H9 (cell line): ENCODE measurements at regions not wholly inside any gene's neighbourhood (a gene's known extent, or its start where the extent isn't known, plus 50 kb on each side); places are given as distances from the start of the nearest gene placed in this dataset.

Experiments
- DNase-seq: peaks from one replicate; pipeline ENCODE4 v3.0.0-alpha.2; 2017
- H2AFZ ChIP-seq: one replicate; pipeline ENCODE4 v1.6.1; 2013; ENCODE audit warnings: mild to moderate bottlenecking, low read length, control low read depth, moderate library complexity
- H2AK5ac ChIP-seq: 2 replicates; pipeline ENCODE4 v1.6.1; 2013; ENCODE audit warnings: low read length, control low read depth, mixed read lengths; ENCODE audit not compliant: insufficient read length
- H2BK120ac ChIP-seq: one replicate; pipeline ENCODE4 v1.6.1; 2013; ENCODE audit warnings: low read depth, mild to moderate bottlenecking, low read length, control low read depth, inconsistent platforms; ENCODE audit not compliant: poor library complexity, severe bottlenecking
- H2BK12ac ChIP-seq: 2 replicates; pipeline ENCODE4 v1.6.1; 2013; ENCODE audit warnings: low read length, control low read depth, mixed read lengths, low read depth; ENCODE audit not compliant: insufficient read length
- H2BK15ac ChIP-seq: 2 replicates; pipeline ENCODE4 v1.6.1; 2013; ENCODE audit warnings: low read depth, low read length, control low read depth
- H2BK20ac ChIP-seq: one replicate; pipeline ENCODE4 v1.6.1; 2013; ENCODE audit warnings: low read depth, mild to moderate bottlenecking, low read length, control low read depth, inconsistent platforms; ENCODE audit not compliant: poor library complexity, severe bottlenecking
- H2BK5ac ChIP-seq: 2 replicates; pipeline ENCODE4 v1.6.1; 2013; ENCODE audit warnings: low read length, control low read depth, mixed read lengths; ENCODE audit not compliant: insufficient read length
- H3K14ac ChIP-seq: 2 replicates; pipeline ENCODE4 v1.6.1; 2013; ENCODE audit warnings: low read length, control low read depth; ENCODE audit not compliant: insufficient read depth
- H3K18ac ChIP-seq: 2 replicates; pipeline ENCODE4 v1.6.1; 2013; ENCODE audit warnings: low read depth, mild to moderate bottlenecking, mixed read lengths, low read length, control low read depth; ENCODE audit not compliant: insufficient read length
- H3K23ac ChIP-seq: 2 replicates; pipeline ENCODE4 v1.6.1; 2013; ENCODE audit warnings: low read length, control low read depth, mixed read lengths, low read depth; ENCODE audit not compliant: insufficient read length
- H3K23me2 ChIP-seq: 2 replicates; pipeline ENCODE4 v1.6.1; 2013; ENCODE audit warnings: low read depth, mild to moderate bottlenecking, mixed read lengths, low read length, control low read depth; ENCODE audit not compliant: insufficient read length, poor library complexity, severe bottlenecking
- H3K27ac ChIP-seq: 2 replicates; pipeline ENCODE4 v1.5.1; 2013; ENCODE audit warnings: low read length, control low read depth, mixed read lengths, low read depth; ENCODE audit not compliant: insufficient read length
- H3K27me3 ChIP-seq: 2 replicates; pipeline ENCODE4 v1.6.1; 2013; ENCODE audit warnings: low read length, control low read depth, inconsistent platforms; ENCODE audit not compliant: insufficient read depth
- H3K4ac ChIP-seq: 2 replicates; pipeline ENCODE4 v1.6.1; 2013; ENCODE audit warnings: low read depth, mild to moderate bottlenecking, control low read depth, inconsistent platforms, low read length, moderate library complexity
- H3K4me1 ChIP-seq: 2 replicates; pipeline ENCODE4 v1.6.1; 2013; ENCODE audit warnings: low read length, control low read depth, inconsistent platforms; ENCODE audit not compliant: insufficient read depth
- H3K4me2 ChIP-seq: 2 replicates; pipeline ENCODE4 v1.6.1; 2013; ENCODE audit warnings: low read length, control low read depth, mixed read lengths; ENCODE audit not compliant: insufficient read length, insufficient read depth
- H3K56ac ChIP-seq: 2 replicates; pipeline ENCODE4 v1.6.1; 2013; ENCODE audit warnings: low read depth, mild to moderate bottlenecking, mixed read lengths, low read length, control low read depth; ENCODE audit not compliant: insufficient read length
- H3K79me1 ChIP-seq: 2 replicates; pipeline ENCODE4 v1.6.1; 2013; ENCODE audit warnings: low read depth, mild to moderate bottlenecking, moderate library complexity, low read length, control low read depth, inconsistent platforms; ENCODE audit not compliant: insufficient read depth, poor library complexity, severe bottlenecking
- H3K79me2 ChIP-seq: 2 replicates; pipeline ENCODE4 v1.6.1; 2013; ENCODE audit warnings: low read length, control low read depth, inconsistent platforms; ENCODE audit not compliant: insufficient read depth
- H3K9ac ChIP-seq: 2 replicates; pipeline ENCODE4 v1.6.1; 2013; ENCODE audit warnings: low read length, control low read depth, mixed read lengths; ENCODE audit not compliant: insufficient read length; ENCODE audit errors: extremely low read depth
- H3K9me3 ChIP-seq: one replicate; pipeline ENCODE4 v1.6.1; 2013; ENCODE audit warnings: low read depth, low read length, inconsistent platforms; ENCODE audit not compliant: control insufficient read depth
- H3T11ph ChIP-seq: one replicate; pipeline ENCODE4 v1.6.1; 2013; ENCODE audit warnings: mild to moderate bottlenecking, low read length, control low read depth, inconsistent platforms
- H4K20me1 ChIP-seq: one replicate; pipeline ENCODE4 v1.6.1; 2013; ENCODE audit not compliant: control insufficient read depth, insufficient read length, insufficient read depth
- H4K5ac ChIP-seq: 2 replicates; pipeline ENCODE4 v1.6.1; 2013; ENCODE audit warnings: low read depth, mild to moderate bottlenecking, mixed read lengths, low read length, control low read depth; ENCODE audit not compliant: insufficient read length
- H4K8ac ChIP-seq: replicated peaks from 2 replicates; pipeline ENCODE4 v1.6.1; 2013; ENCODE audit warnings: low read length, control low read depth, mixed read lengths, low read depth; ENCODE audit not compliant: insufficient read length
- H4K91ac ChIP-seq: 2 replicates; pipeline ENCODE4 v1.6.1; 2013; ENCODE audit warnings: low read depth, mild to moderate bottlenecking, moderate library complexity, mixed read lengths, low read length, control low read depth; ENCODE audit not compliant: insufficient read length
- H3K27ac Mint-ChIP-seq, 3 experiments: 2 replicates in 2 of 3; 3 replicates in 1 of 3; pipeline ENCODE4 v1.8.0; 2020 to 2021; ENCODE audit warnings: mixed read lengths in 3 of 3, mild to moderate bottlenecking in 1 of 3, moderate library complexity in 1 of 3
- H3K27me3 Mint-ChIP-seq: 2 replicates; pipeline ENCODE4 v1.8.0; 2021; ENCODE audit warnings: low read depth, mild to moderate bottlenecking, moderate library complexity, mixed read lengths
- H3K36me3 Mint-ChIP-seq, 3 experiments: 2 replicates in 2 of 3; 3 replicates in 1 of 3; pipeline ENCODE4 v1.8.0; 2020 to 2021; ENCODE audit warnings: low read depth in 3 of 3, mixed read lengths in 3 of 3; ENCODE audit not compliant: insufficient read depth in 1 of 3
- H3K4me1 Mint-ChIP-seq, 2 experiments: 2 replicates each; pipeline ENCODE4 v1.8.0; 2020; ENCODE audit warnings: mixed read lengths in 2 of 2
- H3K4me3 Mint-ChIP-seq, 2 experiments: 2 replicates in 1 of 2; 3 replicates in 1 of 2; pipeline ENCODE4 v1.8.0; 2020 to 2021; ENCODE audit warnings: mild to moderate bottlenecking in 2 of 2, mixed read lengths in 2 of 2, moderate library complexity in 1 of 2
- H3K9me3 Mint-ChIP-seq, 2 experiments: 2 replicates in 1 of 2; 3 replicates in 1 of 2; pipeline ENCODE4 v1.8.0; 2020; ENCODE audit warnings: mild to moderate bottlenecking in 2 of 2, mixed read lengths in 2 of 2, moderate library complexity in 1 of 2
- WGBS: extraction: QIAGEN DNeasy Blood & Tissue Kit; methylation state at CpG from one replicate; pipeline ENCODE4 v1.1.7; 2013; ENCODE audit warnings: missing lambda C conversion rate, low lambda C conversion rate, mixed read lengths; ENCODE audit not compliant: insufficient read length; ENCODE audit errors: extremely low coverage; 5-methylcytosine and 5-hydroxymethylcytosine counted together
- TF ChIP-seq, protein P1 (sequence below): fragments of 200-600 bp; sonication (generic); conservative IDR thresholded peaks from 3 replicates; pipeline ENCODE4 v1.8.0; 2021; ENCODE audit warnings: antibody characterized with exemption, mild to moderate bottlenecking

DNA sequence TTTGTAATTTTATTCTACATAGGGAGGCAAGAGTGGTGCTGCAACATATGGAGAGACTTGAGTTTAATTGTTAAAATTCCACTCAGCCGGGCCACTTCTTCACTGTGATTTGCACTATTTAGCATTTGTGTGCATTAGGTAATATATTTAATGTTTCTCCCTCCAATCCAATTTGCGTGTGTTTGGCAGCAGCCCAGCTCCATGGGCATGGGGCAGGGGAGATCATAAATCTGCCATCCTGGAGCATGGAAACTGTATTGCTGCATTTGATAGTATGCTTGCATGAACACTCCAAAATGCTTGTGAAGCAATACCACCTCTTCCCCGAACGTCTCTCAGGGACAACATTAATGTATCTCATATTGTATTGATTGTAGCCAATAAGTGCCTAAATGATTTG, 339.1 kb upstream of the RBFOX1 start:
- H2AFZ ChIP-seq, result no peak overlapping the region
- H3K56ac ChIP-seq, result no peak overlapping the region
- H3K4me1 Mint-ChIP-seq, result peaks cover 0 to 7% of the 10 kb centered on the region in 2 experiments; a peak in 1 of 4 replicates
- no peak overlapping the region for H4K91ac ChIP-seq
- H3K14ac ChIP-seq, result no peak overlapping the region
- H2BK20ac ChIP-seq, result no peak overlapping the region
- H4K20me1 ChIP-seq, result no peaks in the 10 kb centered on the region
- no peak overlapping the region for H2BK15ac ChIP-seq
- H4K8ac ChIP-seq, result no peak overlapping the region
- no peak overlapping the region for H2BK12ac ChIP-seq
- H3K9me3 Mint-ChIP-seq, result no peaks in the 10 kb centered on the region
- no peak overlapping the region for H3K27ac Mint-ChIP-seq
- no peaks in the 10 kb centered on the region for H3K9me3 ChIP-seq
- no peaks in the 10 kb centered on the region for H3K79me1 ChIP-seq
- no peak overlapping the region for H4K5ac ChIP-seq
- H3K23ac ChIP-seq, result no peak overlapping the region
- no peaks in the 10 kb centered on the region for H3K4me1 ChIP-seq
- no peak for DNase-seq
- WGBS, result no CpG with 5 or more reads among the region's 4 CpGs
- H3K27ac ChIP-seq, result no peak overlapping the region
- no peak overlapping the region for H3T11ph ChIP-seq
- H2BK120ac ChIP-seq, result no peak overlapping the region
- no peaks in the 10 kb centered on the region for H3K23me2 ChIP-seq
- H3K18ac ChIP-seq, result no peak overlapping the region
- H3K4me3 Mint-ChIP-seq, result no peak overlapping the region
- no peaks in the 10 kb centered on the region for H3K79me2 ChIP-seq
- H3K36me3 Mint-ChIP-seq, result no peaks in the 10 kb centered on the region
- no peak overlapping the region for H3K4me2 ChIP-seq
- no peaks in the 10 kb centered on the region for H3K27me3 ChIP-seq
- no peaks in the 10 kb centered on the region for H3K27me3 Mint-ChIP-seq
- H3K4ac ChIP-seq, result no peak overlapping the region
- no peak overlapping the region for H2BK5ac ChIP-seq
- H2AK5ac ChIP-seq, result no peak overlapping the region
- H3K9ac ChIP-seq, result no peak overlapping the region
- TF ChIP-seq, protein P1, sequence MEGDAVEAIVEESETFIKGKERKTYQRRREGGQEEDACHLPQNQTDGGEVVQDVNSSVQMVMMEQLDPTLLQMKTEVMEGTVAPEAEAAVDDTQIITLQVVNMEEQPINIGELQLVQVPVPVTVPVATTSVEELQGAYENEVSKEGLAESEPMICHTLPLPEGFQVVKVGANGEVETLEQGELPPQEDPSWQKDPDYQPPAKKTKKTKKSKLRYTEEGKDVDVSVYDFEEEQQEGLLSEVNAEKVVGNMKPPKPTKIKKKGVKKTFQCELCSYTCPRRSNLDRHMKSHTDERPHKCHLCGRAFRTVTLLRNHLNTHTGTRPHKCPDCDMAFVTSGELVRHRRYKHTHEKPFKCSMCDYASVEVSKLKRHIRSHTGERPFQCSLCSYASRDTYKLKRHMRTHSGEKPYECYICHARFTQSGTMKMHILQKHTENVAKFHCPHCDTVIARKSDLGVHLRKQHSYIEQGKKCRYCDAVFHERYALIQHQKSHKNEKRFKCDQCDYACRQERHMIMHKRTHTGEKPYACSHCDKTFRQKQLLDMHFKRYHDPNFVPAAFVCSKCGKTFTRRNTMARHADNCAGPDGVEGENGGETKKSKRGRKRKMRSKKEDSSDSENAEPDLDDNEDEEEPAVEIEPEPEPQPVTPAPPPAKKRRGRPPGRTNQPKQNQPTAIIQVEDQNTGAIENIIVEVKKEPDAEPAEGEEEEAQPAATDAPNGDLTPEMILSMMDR, result no peak
